ENCODE measurements at regions not wholly inside any gene's neighbourhood (a gene's known extent, or its start where the extent isn't known, plus 50 kb on each side); places are given as distances from the start of the nearest gene placed in this dataset.

DNA sequence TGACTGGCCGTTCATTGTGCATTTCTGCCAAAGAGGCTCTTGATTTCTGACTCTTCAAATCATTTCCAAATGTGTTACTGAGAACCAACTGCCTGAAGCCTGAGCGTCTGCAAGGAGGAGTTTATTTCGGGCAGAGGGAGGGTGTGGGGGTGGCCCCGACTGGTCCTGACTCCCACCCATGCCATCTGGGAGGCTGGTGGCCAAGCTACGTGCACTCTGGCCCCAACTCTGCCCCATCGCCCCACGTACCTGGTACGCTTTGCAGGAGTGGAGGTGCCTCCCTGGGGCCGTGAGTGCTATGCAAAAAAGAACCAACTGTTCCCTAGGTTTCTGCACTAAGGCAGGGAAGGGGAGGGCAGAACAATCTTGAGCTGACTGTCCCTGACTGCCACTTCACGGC, 846.8 kb downstream of the BRD1 start:
- TF ChIP-seq, protein P1, sequence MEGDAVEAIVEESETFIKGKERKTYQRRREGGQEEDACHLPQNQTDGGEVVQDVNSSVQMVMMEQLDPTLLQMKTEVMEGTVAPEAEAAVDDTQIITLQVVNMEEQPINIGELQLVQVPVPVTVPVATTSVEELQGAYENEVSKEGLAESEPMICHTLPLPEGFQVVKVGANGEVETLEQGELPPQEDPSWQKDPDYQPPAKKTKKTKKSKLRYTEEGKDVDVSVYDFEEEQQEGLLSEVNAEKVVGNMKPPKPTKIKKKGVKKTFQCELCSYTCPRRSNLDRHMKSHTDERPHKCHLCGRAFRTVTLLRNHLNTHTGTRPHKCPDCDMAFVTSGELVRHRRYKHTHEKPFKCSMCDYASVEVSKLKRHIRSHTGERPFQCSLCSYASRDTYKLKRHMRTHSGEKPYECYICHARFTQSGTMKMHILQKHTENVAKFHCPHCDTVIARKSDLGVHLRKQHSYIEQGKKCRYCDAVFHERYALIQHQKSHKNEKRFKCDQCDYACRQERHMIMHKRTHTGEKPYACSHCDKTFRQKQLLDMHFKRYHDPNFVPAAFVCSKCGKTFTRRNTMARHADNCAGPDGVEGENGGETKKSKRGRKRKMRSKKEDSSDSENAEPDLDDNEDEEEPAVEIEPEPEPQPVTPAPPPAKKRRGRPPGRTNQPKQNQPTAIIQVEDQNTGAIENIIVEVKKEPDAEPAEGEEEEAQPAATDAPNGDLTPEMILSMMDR (IDR thresholded peaks at IDR 0.05): no peak
- TF ChIP-seq EZH2 (IDR thresholded peaks at IDR 0.05; ENCODE audit: borderline replicate concordance, insufficient read depth, low read depth, low read length, poor library complexity, severe bottlenecking): no peak
- Histone ChIP-seq H3K4me3 (ENCODE audit: control extremely low read depth in 1 of 5, extremely low read depth in 1 of 5, insufficient read depth in 1 of 5, low read depth in 2 of 5, low read length in 4 of 5) (no peak overlapping the region), H3K27me3 (replicated peaks in 1 of 4; ENCODE audit: control extremely low read depth in 1 of 4, control insufficient read depth in 3 of 4, insufficient read depth in 4 of 4, low read length in 3 of 4) (no peaks in the 10 kb centered on the region), H3K9ac (ENCODE audit: low read length) (no peak overlapping the region), H3K27ac (ENCODE audit: low read length in 2 of 2) (no peak overlapping the region), H3K79me2 (ENCODE audit: control insufficient read depth, insufficient read depth, low read length) (no peaks in the 10 kb centered on the region), H3K4me1 (ENCODE audit: control insufficient read depth in 2 of 2, insufficient read depth in 2 of 2, low read length in 2 of 2) (no peaks in the 10 kb centered on the region), H3K36me3 (replicated peaks in 1 of 2; ENCODE audit: control extremely low read depth in 1 of 2, control insufficient read depth in 1 of 2, extremely low read depth in 1 of 2, insufficient read depth in 2 of 2, low read length in 1 of 2) (no peaks in the 10 kb centered on the region), H3K9me3 (ENCODE audit: control extremely low read depth in 1 of 3, control insufficient read depth in 2 of 3, insufficient read depth in 1 of 3, low read length in 2 of 3) (peaks cover 0 to 11% (median 0%) of the 10 kb centered on the region in 3 donors), H3K4me2 (replicated peaks; ENCODE audit: low read depth, low read length, poor library complexity, severe bottlenecking) (no peak overlapping the region), H4K20me1 (ENCODE audit: control insufficient read depth, insufficient read depth, low read length, poor library complexity, severe bottlenecking) (no peaks in the 10 kb centered on the region), H2AFZ (ENCODE audit: insufficient read depth, low read depth, low read length, poor library complexity, severe bottlenecking) (no peak overlapping the region)
- peaks cover 4% of the 10 kb centered on the region for H3K27me3 Mint-ChIP-seq
- ChIA-PET POLR2A (no interaction called here), CTCF (no interaction called here)
- WGBS (ENCODE audit: insufficient coverage): 67% methylated on average over 8 of the region's 10 CpGs
- H3K4me1 Mint-ChIP-seq: no peaks in the 10 kb centered on the region
- no peak for DNase-seq
- ATAC-seq (ENCODE audit: low read depth): no peak
- no peak overlapping the region for H3K4me3 Mint-ChIP-seq
- H3K27ac Mint-ChIP-seq: no peak overlapping the region
- H3K9me3 Mint-ChIP-seq (ENCODE audit: insufficient read depth): peaks cover 3% of the 10 kb centered on the region
- intact Hi-C loops (cut with micrococcal nuclease): no loop called here

DNA sequence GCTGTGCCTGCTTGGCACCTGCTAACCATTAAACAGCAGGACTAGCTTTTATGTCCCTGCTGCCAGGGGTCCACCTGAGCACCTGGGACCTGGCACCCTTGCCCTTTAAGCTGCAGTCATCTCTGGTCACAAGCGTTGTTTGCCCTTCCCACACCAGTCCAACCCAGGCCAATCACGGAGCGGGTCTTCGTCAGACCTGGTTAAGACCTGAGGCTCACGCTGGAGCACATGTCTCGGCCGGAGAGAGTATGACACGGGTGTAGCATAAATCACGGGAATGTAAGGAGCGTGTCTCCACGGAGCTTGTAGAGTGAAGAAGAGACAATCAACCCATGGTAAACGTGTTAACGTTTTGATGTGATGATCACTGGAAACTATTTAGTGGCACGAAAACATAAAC, 847.3 kb downstream of the BRD1 start:
- Mint-ChIP-seq H3K27me3 (peaks cover 4% of the 10 kb centered on the region), H3K4me1 (no peaks in the 10 kb centered on the region), H3K4me3 (no peak overlapping the region), H3K9me3 (ENCODE audit: insufficient read depth) (peaks cover 3% of the 10 kb centered on the region), H3K27ac (no peak overlapping the region)
- H3K27me3 ChIP-seq (replicated peaks in 1 of 4; ENCODE audit: control extremely low read depth in 1 of 4, control insufficient read depth in 3 of 4, insufficient read depth in 4 of 4, low read length in 3 of 4): no peaks in the 10 kb centered on the region
- WGBS (ENCODE audit: insufficient coverage): 93% methylated on average over 13 of the region's 14 CpGs
- H3K9me3 ChIP-seq (ENCODE audit: control extremely low read depth in 1 of 3, control insufficient read depth in 2 of 3, insufficient read depth in 1 of 3, low read length in 2 of 3): peaks cover 0 to 11% (median 0%) of the 10 kb centered on the region in 3 donors
- H3K27ac ChIP-seq (ENCODE audit: low read length in 2 of 2): no peak overlapping the region
- no peaks in the 10 kb centered on the region for H3K36me3 ChIP-seq (replicated peaks in 1 of 2; ENCODE audit: control extremely low read depth in 1 of 2, control insufficient read depth in 1 of 2, extremely low read depth in 1 of 2, insufficient read depth in 2 of 2, low read length in 1 of 2)
- DNase-seq: no peak
- H4K20me1 ChIP-seq (ENCODE audit: control insufficient read depth, insufficient read depth, low read length, poor library complexity, severe bottlenecking): no peaks in the 10 kb centered on the region
- TF ChIP-seq, protein P1 (IDR thresholded peaks at IDR 0.05): no peak
- TF ChIP-seq EZH2 (IDR thresholded peaks at IDR 0.05; ENCODE audit: borderline replicate concordance, insufficient read depth, low read depth, low read length, poor library complexity, severe bottlenecking): no peak
- no peaks in the 10 kb centered on the region for H3K4me1 ChIP-seq (ENCODE audit: control insufficient read depth in 2 of 2, insufficient read depth in 2 of 2, low read length in 2 of 2)
- no peak overlapping the region for H3K9ac ChIP-seq (ENCODE audit: low read length)
- H3K79me2 ChIP-seq (ENCODE audit: control insufficient read depth, insufficient read depth, low read length): no peaks in the 10 kb centered on the region
- ChIA-PET CTCF (no interaction called here), POLR2A (no interaction called here)
- no peak for ATAC-seq (ENCODE audit: low read depth)
- intact Hi-C loops (cut with micrococcal nuclease): no loop called here
- no peak overlapping the region for H3K4me2 ChIP-seq (replicated peaks; ENCODE audit: low read depth, low read length, poor library complexity, severe bottlenecking)
- H2AFZ ChIP-seq (ENCODE audit: insufficient read depth, low read depth, low read length, poor library complexity, severe bottlenecking): no peak overlapping the region
- no peak overlapping the region for H3K4me3 ChIP-seq (ENCODE audit: control extremely low read depth in 1 of 5, extremely low read depth in 1 of 5, insufficient read depth in 1 of 5, low read depth in 2 of 5, low read length in 4 of 5)
